Mesenteric fat pad (tissue), 1 donor: ENCODE measurements at regions not wholly inside any gene's neighbourhood (a gene's known extent, or its start where the extent isn't known, plus 50 kb on each side); places are given as distances from the start of the nearest gene placed in this dataset.

Experiments
- DNase-seq: peaks from one replicate; pipeline ENCODE4 v3.0.0-alpha.2; 2020; ENCODE audit warnings: low spot score
- donor health status: DM: yes; HTN: yes; CAD: no.

- DNase-seq = no peak
Observed at GRCh38 chr20:50416269-50417022, 93.7 kb upstream of the PTPN1 start.

- DNase-seq = no peak
Observed at GRCh38 chr20:50417023-50417329, 93.2 kb upstream of the PTPN1 start.

DNA sequence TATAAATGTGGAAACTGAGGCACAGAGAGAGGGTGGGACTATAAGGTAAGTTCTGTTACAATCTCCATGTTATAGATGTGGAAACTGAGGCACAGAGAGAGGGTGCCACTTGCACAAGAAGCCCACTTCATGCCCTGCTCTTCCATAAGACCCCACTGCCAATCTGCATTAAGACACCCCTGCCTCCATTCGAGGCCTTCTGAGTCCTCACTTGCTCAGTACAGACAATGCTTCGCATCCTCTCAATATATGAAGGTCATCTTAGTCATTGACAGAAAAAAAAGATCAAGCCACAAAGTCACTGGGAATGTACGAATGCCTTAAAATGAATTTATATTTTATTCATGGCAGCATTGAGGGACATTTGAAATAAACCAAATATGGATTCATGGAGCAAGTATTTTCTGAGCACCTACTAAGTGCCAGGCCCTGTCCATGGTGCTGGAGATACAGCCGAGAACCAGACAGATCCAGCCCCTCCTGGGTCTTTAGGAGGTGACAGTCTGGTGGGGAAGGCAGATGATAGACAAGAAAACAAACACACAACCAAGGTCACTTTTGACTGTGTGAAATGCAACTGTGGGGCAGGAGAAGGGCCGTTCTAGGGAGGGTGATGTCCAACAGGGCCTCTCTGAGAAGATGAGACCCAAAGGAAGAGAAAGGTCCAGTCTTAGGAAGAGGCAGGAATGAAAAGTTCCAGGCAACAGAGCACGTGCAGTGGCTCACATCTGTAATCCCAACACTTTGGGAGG, 92.5 kb upstream of the PTPN1 start:
- DNase-seq = no peak

DNA sequence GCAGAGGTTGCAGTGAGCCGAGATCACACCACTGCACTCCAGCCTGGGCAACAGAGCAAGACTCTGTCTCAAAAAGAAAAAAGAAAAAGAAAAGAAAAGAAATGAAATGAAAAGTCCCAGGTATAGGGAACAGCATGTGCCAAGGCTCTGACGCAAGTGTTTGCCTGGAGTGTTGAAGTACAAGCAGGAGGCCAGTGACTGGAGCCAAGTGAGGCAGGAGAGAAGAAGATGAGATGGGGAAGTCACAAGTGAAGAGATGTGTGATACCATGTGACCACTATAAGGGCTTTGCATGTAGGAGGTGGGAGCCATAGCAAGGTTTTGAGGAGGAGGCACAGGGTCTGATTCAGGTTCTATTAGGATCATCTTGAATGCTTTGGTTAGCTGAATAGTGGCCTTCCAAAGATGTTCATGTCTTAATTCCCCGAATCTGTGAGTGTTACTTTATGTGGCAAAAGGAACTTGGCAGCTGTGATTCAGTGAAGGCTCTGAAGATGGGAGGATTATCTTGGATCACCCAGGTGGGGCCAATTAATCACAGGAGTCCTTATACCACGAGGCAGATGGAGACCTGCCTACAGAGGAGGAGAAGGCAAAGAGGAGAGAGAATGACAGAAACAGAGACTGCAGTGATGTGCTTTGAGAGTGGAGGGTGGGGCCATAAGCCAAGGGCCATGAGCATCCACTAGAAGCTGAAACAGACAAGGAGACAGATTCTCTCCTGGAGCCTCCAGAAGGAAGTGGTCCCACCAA, 91.1 kb upstream of the PTPN1 start:
- DNase-seq = no peak

GRCh38 chr20:50420380-50420779, 89.8 kb upstream of the PTPN1 start:
- no peak for DNase-seq

GRCh38 chr20:50421356-50422340, 88.5 kb upstream of the PTPN1 start:
- DNase-seq = no peak

GRCh38 chr20:50423758-50424157, 86.4 kb upstream of the PTPN1 start:
- DNase-seq = no peak

- no peak for DNase-seq
Observed at GRCh38 chr20:50425076-50425475, 85.1 kb upstream of the PTPN1 start.

GRCh38 chr20:50426866-50427718, 83.1 kb upstream of the PTPN1 start:
- no peak for DNase-seq

GRCh38 chr20:50427719-50428083, 82.5 kb upstream of the PTPN1 start:
- no peak for DNase-seq

- DNase-seq = no peak
Observed at GRCh38 chr20:50428097-50428828, 81.9 kb upstream of the PTPN1 start.

DNA sequence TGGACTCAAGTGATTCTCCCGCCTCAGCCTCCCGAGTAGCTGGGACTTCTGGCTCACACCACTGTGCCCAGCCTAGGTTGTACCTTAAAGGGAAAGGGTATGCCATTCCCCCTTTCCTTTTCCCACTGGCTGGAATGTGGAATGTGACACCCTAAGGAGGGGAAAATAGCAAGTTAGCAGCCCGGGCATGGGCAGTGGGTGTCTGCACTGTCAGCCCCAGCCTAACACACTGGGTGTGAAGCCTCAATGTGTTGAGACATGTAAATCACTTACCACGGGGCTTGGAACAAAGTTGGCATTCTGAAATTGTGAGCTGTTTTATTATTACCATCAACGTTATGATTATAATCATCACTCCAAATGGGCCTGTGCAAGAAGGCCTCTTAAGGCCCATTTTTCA, 80.8 kb upstream of the PTPN1 start:
- DNase-seq = no peak

DNA sequence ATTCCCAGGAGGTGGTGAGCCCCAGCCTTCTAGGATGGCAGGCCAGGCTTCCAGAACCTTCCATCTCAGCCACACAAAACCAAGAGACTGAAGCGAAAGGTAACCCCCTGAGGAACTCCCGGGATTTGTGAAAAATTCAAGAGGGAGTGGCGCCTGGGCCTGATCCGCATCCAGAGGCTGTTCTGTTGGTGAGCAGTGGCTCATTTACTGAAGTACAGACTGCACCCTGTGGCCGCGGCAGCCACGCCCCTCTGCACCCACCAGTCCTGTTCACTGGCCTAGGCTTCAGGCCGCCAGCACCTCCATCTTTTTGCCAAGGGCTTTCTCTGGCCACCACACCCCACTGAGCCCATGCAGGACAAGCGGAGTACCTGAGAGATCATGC, 79.1 kb upstream of the PTPN1 start:
- no peak for DNase-seq

DNA sequence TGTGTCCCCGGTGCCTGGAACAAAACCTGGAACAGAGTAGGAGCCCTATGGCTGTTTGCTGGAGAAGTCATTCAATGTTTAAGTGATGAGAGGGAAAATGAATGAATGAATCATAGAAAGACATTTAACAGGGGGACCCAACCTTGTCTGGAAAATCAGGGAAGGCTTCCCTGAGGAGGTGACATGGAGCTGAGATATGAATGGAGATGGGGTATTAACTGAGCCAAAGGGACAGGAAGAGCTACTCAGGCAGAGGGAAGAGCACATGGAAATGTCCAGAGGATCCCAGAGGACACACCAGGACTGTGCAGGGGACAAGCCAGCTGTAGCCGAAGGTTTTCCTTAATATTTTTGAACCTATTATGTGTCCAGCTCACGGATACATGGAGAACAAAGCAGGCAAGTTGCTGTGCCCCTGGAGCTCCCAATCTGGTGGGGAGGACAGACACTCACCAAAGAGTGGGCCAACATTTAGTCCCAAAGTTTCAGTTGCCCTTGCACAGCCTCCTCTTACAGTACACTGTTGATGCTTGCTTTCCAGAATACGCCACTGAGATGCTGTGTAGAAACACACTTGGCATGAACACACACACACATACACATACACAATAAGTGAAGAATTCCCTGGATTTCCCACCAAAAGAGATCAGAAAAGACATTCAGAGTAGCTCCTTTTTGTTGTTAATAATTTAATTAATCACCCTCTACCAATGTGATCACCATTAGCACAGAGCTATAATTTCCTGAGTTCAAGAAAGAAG, 77.0 kb upstream of the PTPN1 start:
- no peak for DNase-seq

DNA sequence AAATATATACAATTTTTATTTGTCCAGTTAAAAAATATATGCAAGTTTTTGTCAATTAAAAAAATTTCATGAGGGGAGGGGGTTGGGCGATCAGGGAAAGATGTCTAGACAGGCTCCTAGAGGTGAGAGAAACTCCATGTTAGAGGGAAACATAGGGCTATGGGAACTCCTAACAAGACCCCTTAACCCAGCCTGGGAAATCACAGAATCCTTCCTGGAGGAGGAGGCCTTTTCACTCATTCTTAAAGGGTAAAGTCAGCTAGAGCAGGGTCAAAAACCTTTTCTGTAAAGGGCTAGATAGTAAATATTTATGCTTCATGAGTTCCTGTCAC, 75.9 kb upstream of the PTPN1 start:
- no peak for DNase-seq

DNA sequence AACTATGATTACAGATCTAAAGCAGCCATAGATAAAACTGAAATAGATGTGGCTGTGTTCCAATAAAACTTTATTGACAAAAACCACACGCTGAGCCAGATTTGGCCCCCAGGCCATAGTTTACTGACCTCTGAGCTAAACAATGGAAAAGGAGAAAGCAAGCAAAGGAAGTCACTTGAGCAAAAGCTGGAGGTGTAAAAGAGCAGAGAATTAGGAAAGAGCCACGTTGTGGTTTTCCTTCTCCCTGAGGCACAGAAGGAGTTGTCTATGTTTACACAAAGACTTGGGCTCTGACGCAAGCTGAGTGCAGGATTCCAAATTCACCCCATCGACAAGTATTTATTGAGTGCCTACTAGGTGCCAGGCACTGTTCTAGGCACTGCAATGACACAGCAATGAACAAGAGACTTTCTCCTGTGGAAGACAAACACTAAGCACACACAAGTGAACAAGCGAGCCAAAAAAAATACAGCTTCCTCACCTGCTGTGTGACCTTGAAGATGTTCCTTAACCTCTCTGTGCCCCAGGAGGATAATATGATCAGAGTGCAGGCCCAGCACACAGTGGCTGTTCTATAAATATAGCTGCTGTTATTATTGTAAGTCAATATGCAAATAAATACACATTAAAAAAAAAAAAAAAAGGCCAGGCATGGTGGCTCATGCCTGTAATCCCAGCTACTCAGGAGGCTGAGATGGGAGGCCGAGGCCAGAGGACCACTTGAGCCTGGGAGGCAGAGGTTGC, 75.4 kb upstream of the PTPN1 start:
- no peak for DNase-seq

GRCh38 chr20:50435397-50436051, 74.7 kb upstream of the PTPN1 start:
- no peak for DNase-seq
